Tibial nerve (tissue), 4 donors: ENCODE measurements at regions not wholly inside any gene's neighbourhood (a gene's known extent, or its start where the extent isn't known, plus 50 kb on each side); places are given as distances from the start of the nearest gene placed in this dataset.

Experiments
- DNase-seq, 2 donors: peaks; one replicate each; pipeline ENCODE4 v3.0.0-alpha.2; 2019; ENCODE audit warnings: low spot score in 2 of 2
- H3K27ac ChIP-seq, 4 donors: fragments of 200-600 bp; sonication (generic) in 3 of 4; one replicate each; pipeline ENCODE4 v1.5.1; 2017 to 2019; ENCODE audit warnings: mild to moderate bottlenecking in 1 of 4
- H3K27me3 ChIP-seq, 2 donors: fragments of 200-600 bp; sonication (generic) in 1 of 2; one replicate each; pipeline versions ENCODE4 v1.5.1 to v1.6.0; 2017 to 2019
- H3K36me3 ChIP-seq, 3 donors: fragments of 200-600 bp; sonication (generic); one replicate each; pipeline ENCODE4 v1.5.1; 2018 to 2019
- H3K4me1 ChIP-seq, 4 donors: fragments of 200-600 bp; sonication (generic) in 3 of 4; one replicate each; pipeline ENCODE4 v1.5.1; 2017 to 2019
- H3K4me3 ChIP-seq, 4 donors: fragments of 200-600 bp; sonication (generic) in 3 of 4; one replicate each; pipeline ENCODE4 v1.5.1; 2017 to 2019; ENCODE audit warnings: mild to moderate bottlenecking in 1 of 4, moderate library complexity in 1 of 4
- H3K9me3 ChIP-seq, 4 donors: fragments of 200-600 bp; sonication (generic) in 3 of 4; one replicate each; pipeline ENCODE4 v1.5.1; 2017 to 2019
- EP300 ChIP-seq, 2 donors: sonication (generic); formaldehyde crosslinking; IDR thresholded peaks; one replicate each; pipeline ENCODE4 v1.6.1; 2017; ENCODE audit warnings: antibody characterized with exemption in 2 of 2, mild to moderate bottlenecking in 1 of 2
- POLR2A ChIP-seq, 2 donors: fragments of 450-650 bp; IDR thresholded peaks; one replicate each; pipeline ENCODE4 v1.6.1; 2017; ENCODE audit warnings: antibody characterized with exemption in 2 of 2, mild to moderate bottlenecking in 2 of 2, moderate library complexity in 2 of 2
- WGBS, 2 donors: methylation state at CpG; one replicate each; pipeline ENCODE4 v1.1.5; 2018; 5-methylcytosine and 5-hydroxymethylcytosine counted together
- TF ChIP-seq, protein P1 (sequence below), 5 experiments: fragments of 200-600 bp in 3 of 5; fragments of 450-650 bp in 2 of 5; sonication (generic) in 3 of 5; IDR thresholded peaks; one replicate each; pipeline ENCODE4 v1.5.1; 2016 to 2019; ENCODE audit warnings: antibody characterized with exemption in 5 of 5, mild to moderate bottlenecking in 3 of 5, moderate library complexity in 2 of 5

DNA sequence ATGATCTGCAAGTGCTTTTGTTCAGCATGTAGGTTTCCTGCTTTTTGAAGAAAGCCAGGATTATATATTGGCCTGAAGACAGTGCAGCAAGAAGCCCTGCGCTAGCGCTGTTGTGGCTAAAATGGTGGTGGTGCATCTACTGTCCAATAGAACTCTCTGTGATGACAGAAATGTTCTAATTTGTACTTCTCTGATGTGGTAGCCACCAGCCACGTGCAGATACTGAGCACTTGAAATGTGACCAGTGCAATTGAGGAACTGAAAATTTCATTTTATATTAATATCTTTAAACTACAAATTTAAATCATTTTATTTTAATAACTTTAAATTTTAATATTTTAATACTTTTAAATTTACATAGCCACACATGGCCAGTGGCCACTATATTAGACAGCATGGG lies 73.0 kb upstream of the PAX6 start:
- Histone ChIP-seq H3K4me3 (no peak overlapping the region), H3K4me1 (no peaks in the 10 kb centered on the region), H3K36me3 (no peaks in the 10 kb centered on the region), H3K9me3 (no peaks in the 10 kb centered on the region), H3K27me3 (no peaks in the 10 kb centered on the region), H3K27ac (no peak overlapping the region)
- TF ChIP-seq EP300 (IDR thresholded peaks at IDR 0.05) (no peak), POLR2A (IDR thresholded peaks at IDR 0.05) (no peak)
- TF ChIP-seq, protein P1, sequence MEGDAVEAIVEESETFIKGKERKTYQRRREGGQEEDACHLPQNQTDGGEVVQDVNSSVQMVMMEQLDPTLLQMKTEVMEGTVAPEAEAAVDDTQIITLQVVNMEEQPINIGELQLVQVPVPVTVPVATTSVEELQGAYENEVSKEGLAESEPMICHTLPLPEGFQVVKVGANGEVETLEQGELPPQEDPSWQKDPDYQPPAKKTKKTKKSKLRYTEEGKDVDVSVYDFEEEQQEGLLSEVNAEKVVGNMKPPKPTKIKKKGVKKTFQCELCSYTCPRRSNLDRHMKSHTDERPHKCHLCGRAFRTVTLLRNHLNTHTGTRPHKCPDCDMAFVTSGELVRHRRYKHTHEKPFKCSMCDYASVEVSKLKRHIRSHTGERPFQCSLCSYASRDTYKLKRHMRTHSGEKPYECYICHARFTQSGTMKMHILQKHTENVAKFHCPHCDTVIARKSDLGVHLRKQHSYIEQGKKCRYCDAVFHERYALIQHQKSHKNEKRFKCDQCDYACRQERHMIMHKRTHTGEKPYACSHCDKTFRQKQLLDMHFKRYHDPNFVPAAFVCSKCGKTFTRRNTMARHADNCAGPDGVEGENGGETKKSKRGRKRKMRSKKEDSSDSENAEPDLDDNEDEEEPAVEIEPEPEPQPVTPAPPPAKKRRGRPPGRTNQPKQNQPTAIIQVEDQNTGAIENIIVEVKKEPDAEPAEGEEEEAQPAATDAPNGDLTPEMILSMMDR (IDR thresholded peaks at IDR 0.05): no peak
- WGBS, 2 donors: 83 to 87% methylated on average over 3 of the region's 3 CpGs
- DNase-seq: no peak

DNA sequence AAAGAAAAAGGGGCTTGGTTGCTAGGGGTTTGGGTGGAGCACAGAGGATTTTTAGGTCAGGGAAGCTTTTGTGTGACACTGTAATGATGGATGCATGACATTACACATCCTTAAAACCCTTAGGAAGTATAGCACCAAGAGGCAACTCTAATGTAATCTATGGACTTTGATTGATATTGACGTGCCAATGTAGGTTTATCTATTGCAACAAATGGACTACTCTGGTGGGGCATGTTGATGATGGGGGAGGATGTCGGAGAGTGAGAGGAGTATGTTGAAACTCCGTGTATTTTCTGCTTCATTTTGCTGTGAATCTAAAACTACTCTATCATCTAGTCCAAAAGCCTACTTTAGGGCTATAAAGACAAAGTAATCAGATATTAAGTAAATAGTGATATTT lies 72.3 kb upstream of the PAX6 start:
- no peak for DNase-seq
- Histone ChIP-seq H3K4me3 (no peak overlapping the region), H3K4me1 (no peaks in the 10 kb centered on the region), H3K27ac (no peak overlapping the region), H3K27me3 (no peaks in the 10 kb centered on the region), H3K36me3 (no peaks in the 10 kb centered on the region), H3K9me3 (no peaks in the 10 kb centered on the region)
- TF ChIP-seq, protein P1 (IDR thresholded peaks at IDR 0.05): no peak
- TF ChIP-seq EP300 (IDR thresholded peaks at IDR 0.05): no peak
- 80 to 82% methylated on average over 3 of the region's 3 CpGs for WGBS, 2 donors

- TF ChIP-seq, protein P1 (IDR thresholded peaks at IDR 0.05): no peak
- TF ChIP-seq EP300 (IDR thresholded peaks at IDR 0.05): no peak
- no peak for TF ChIP-seq POLR2A (IDR thresholded peaks at IDR 0.05)
- H3K36me3 ChIP-seq: no peaks in the 10 kb centered on the region
Measured at GRCh38 chr11:31882951-31883392, 71.8 kb upstream of the PAX6 start.

DNA sequence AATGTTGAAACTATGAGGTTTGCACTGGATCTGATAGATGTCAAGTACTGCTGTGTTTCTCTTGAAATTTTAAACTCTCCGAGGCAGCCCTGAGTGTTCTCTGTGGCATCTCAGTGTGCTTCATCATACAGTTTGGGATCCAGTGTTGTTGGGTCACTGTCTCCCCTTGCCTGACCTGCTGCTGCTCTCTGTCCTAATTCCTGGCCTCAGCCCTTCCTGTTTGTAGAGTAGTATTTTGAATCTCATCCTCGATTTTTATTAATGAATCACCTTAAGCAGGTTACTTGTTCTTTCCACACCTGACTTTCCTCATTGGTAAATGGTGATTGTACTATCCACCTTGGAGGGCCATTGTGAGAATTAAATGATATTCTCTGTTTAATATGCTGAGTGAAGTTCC lies 70.7 kb upstream of the PAX6 start:
- no peak for DNase-seq
- no peak for TF ChIP-seq EP300 (IDR thresholded peaks at IDR 0.05)
- no peak for TF ChIP-seq POLR2A (IDR thresholded peaks at IDR 0.05)
- TF ChIP-seq, protein P1 (IDR thresholded peaks at IDR 0.05): no peak
- Histone ChIP-seq H3K27me3 (no peaks in the 10 kb centered on the region), H3K9me3 (no peaks in the 10 kb centered on the region), H3K27ac (no peak overlapping the region), H3K4me1 (no peaks in the 10 kb centered on the region), H3K36me3 (no peaks in the 10 kb centered on the region), H3K4me3 (no peak overlapping the region)
- 61 to 78% methylated on average over 2 of the region's 2 CpGs for WGBS, 2 donors

More at GRCh38 chr11:31882951-31883392, 71.8 kb upstream of the PAX6 start:
- Histone ChIP-seq H3K4me1 (no peaks in the 10 kb centered on the region), H3K9me3 (no peaks in the 10 kb centered on the region), H3K27ac (no peak overlapping the region), H3K27me3 (no peaks in the 10 kb centered on the region), H3K4me3 (no peak overlapping the region)
- whole genome bisulfite sequencing, 2 donors: 8 to 10% methylated on average over 5 of the region's 5 CpGs
- no peak for DNase-seq

DNA sequence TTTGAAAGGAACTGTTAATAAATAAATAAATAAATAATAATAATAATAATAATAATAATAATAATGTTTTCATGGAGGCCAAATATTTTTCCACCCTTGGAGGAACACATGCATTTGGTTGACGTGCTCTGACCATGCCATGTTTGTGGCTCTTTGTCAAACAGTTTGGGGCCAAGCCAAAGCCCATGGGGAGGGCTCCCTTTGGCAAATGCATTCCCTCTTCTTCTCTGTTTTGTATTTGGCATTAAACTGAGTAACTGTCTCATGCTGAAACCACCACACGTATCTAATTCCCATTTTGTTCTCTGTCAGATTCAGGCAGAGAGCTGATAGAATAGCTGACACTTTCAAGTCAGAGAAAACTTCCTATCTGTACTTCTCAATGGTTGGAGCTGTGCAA lies 68.6 kb upstream of the PAX6 start:
- H3K9me3 ChIP-seq: no peaks in the 10 kb centered on the region

More for the DNA sequence above, 68.6 kb upstream of the PAX6 start:
- Histone ChIP-seq H3K4me1 (no peaks in the 10 kb centered on the region), H3K27ac (no peak overlapping the region), H3K36me3 (no peaks in the 10 kb centered on the region), H3K4me3 (no peak overlapping the region), H3K27me3 (peaks cover 0 to 7% of the 10 kb centered on the region in 2 donors)
- WGBS, 2 donors: 43 to 47% methylated on average over 2 of the region's 2 CpGs
- no peak for DNase-seq
- TF ChIP-seq EP300 (IDR thresholded peaks at IDR 0.05) (no peak), POLR2A (IDR thresholded peaks at IDR 0.05) (no peak)
- TF ChIP-seq, protein P1 (IDR thresholded peaks at IDR 0.05): no peak
